ENCODE measurements at regions not wholly inside any gene's neighbourhood (a gene's known extent, or its start where the extent isn't known, plus 50 kb on each side); places are given as distances from the start of the nearest gene placed in this dataset.

GRCh38 chr12:24118668-24119067 is 169.2 kb upstream of the SOX5 start:
- Histone ChIP-seq H3K9me3 (ENCODE audit: control insufficient read depth in 1 of 2, low read length in 2 of 2) (peaks cover 0 to 4% of the 10 kb centered on the region in 2 donors), H3K4me3 (ENCODE audit: low read depth in 1 of 2, low read length in 2 of 2) (no peak overlapping the region), H3K27ac (ENCODE audit: low read length) (no peak overlapping the region), H3K27me3 (ENCODE audit: low read depth, low read length) (no peaks in the 10 kb centered on the region), H3K36me3 (ENCODE audit: control insufficient read depth in 1 of 2, insufficient read depth in 2 of 2, low read length in 2 of 2) (no peaks in the 10 kb centered on the region), H3K4me1 (ENCODE audit: control insufficient read depth in 1 of 2, insufficient read depth in 2 of 2, low read length in 2 of 2) (no peaks in the 10 kb centered on the region)

- Histone ChIP-seq H3K27ac (ENCODE audit: low read length) (no peak overlapping the region), H3K36me3 (ENCODE audit: control insufficient read depth in 1 of 2, insufficient read depth in 2 of 2, low read length in 2 of 2) (no peaks in the 10 kb centered on the region)
These were observed 167.1 kb upstream of the SOX5 start for GRCh38 chr12:24116548-24116947.

GRCh38 chr12:24113701-24114100 is 164.2 kb upstream of the SOX5 start:
- Histone ChIP-seq H3K36me3 (ENCODE audit: control insufficient read depth in 1 of 2, insufficient read depth in 2 of 2, low read length in 2 of 2) (no peaks in the 10 kb centered on the region), H3K27me3 (ENCODE audit: low read depth, low read length) (no peaks in the 10 kb centered on the region), H3K9me3 (ENCODE audit: control insufficient read depth in 1 of 2, low read length in 2 of 2) (no peaks in the 10 kb centered on the region), H3K4me3 (ENCODE audit: low read depth in 1 of 2, low read length in 2 of 2) (no peak overlapping the region), H3K27ac (ENCODE audit: low read length) (no peak overlapping the region), H3K4me1 (ENCODE audit: control insufficient read depth in 1 of 2, insufficient read depth in 2 of 2, low read length in 2 of 2) (peaks cover 0 to 5% of the 10 kb centered on the region in 2 donors)

More at GRCh38 chr12:24116548-24116947, 167.1 kb upstream of the SOX5 start:
- H3K27me3 ChIP-seq (ENCODE audit: low read depth, low read length), result no peaks in the 10 kb centered on the region
- H3K9me3 ChIP-seq (ENCODE audit: control insufficient read depth in 1 of 2, low read length in 2 of 2), result peaks cover 0 to 4% of the 10 kb centered on the region in 2 donors
- H3K4me1 ChIP-seq (ENCODE audit: control insufficient read depth in 1 of 2, insufficient read depth in 2 of 2, low read length in 2 of 2), result peaks cover 0 to 4% of the 10 kb centered on the region in 2 donors
- no peak overlapping the region for H3K4me3 ChIP-seq (ENCODE audit: low read depth in 1 of 2, low read length in 2 of 2)

GRCh38 chr12:24111616-24112015 is 162.1 kb upstream of the SOX5 start:
- H3K36me3 ChIP-seq (ENCODE audit: control insufficient read depth in 1 of 2, insufficient read depth in 2 of 2, low read length in 2 of 2), result no peaks in the 10 kb centered on the region

GRCh38 chr12:24111086-24111485 is 161.6 kb upstream of the SOX5 start:
- Histone ChIP-seq H3K27me3 (ENCODE audit: low read depth, low read length) (no peaks in the 10 kb centered on the region), H3K36me3 (ENCODE audit: control insufficient read depth in 1 of 2, insufficient read depth in 2 of 2, low read length in 2 of 2) (no peaks in the 10 kb centered on the region), H3K27ac (ENCODE audit: low read length) (no peak overlapping the region), H3K9me3 (ENCODE audit: control insufficient read depth in 1 of 2, low read length in 2 of 2) (no peaks in the 10 kb centered on the region), H3K4me3 (ENCODE audit: low read depth in 1 of 2, low read length in 2 of 2) (no peak overlapping the region), H3K4me1 (ENCODE audit: control insufficient read depth in 1 of 2, insufficient read depth in 2 of 2, low read length in 2 of 2) (peaks cover 0 to 5% of the 10 kb centered on the region in 2 donors)

More at GRCh38 chr12:24111616-24112015, 162.1 kb upstream of the SOX5 start:
- Histone ChIP-seq H3K4me3 (ENCODE audit: low read depth in 1 of 2, low read length in 2 of 2) (no peak overlapping the region), H3K4me1 (ENCODE audit: control insufficient read depth in 1 of 2, insufficient read depth in 2 of 2, low read length in 2 of 2) (peaks cover 0 to 5% of the 10 kb centered on the region in 2 donors), H3K9me3 (ENCODE audit: control insufficient read depth in 1 of 2, low read length in 2 of 2) (no peaks in the 10 kb centered on the region), H3K27ac (ENCODE audit: low read length) (no peak overlapping the region), H3K27me3 (ENCODE audit: low read depth, low read length) (no peaks in the 10 kb centered on the region)

GRCh38 chr12:24109381-24110039 is 160.0 kb upstream of the SOX5 start:
- no peaks in the 10 kb centered on the region for H3K27me3 ChIP-seq (ENCODE audit: low read depth, low read length)
- no peak overlapping the region for H3K27ac ChIP-seq (ENCODE audit: low read length)
- H3K4me1 ChIP-seq (ENCODE audit: control insufficient read depth in 1 of 2, insufficient read depth in 2 of 2, low read length in 2 of 2), result peaks cover 0 to 5% of the 10 kb centered on the region in 2 donors
- no peaks in the 10 kb centered on the region for H3K9me3 ChIP-seq (ENCODE audit: control insufficient read depth in 1 of 2, low read length in 2 of 2)
- no peaks in the 10 kb centered on the region for H3K36me3 ChIP-seq (ENCODE audit: control insufficient read depth in 1 of 2, insufficient read depth in 2 of 2, low read length in 2 of 2)
- no peak overlapping the region for H3K4me3 ChIP-seq (ENCODE audit: low read depth in 1 of 2, low read length in 2 of 2)

- Histone ChIP-seq H3K27ac (ENCODE audit: low read length) (no peak overlapping the region), H3K9me3 (ENCODE audit: control insufficient read depth in 1 of 2, low read length in 2 of 2) (no peaks in the 10 kb centered on the region), H3K4me3 (ENCODE audit: low read depth in 1 of 2, low read length in 2 of 2) (no peak overlapping the region), H3K4me1 (ENCODE audit: control insufficient read depth in 1 of 2, insufficient read depth in 2 of 2, low read length in 2 of 2) (no peaks in the 10 kb centered on the region), H3K36me3 (ENCODE audit: control insufficient read depth in 1 of 2, insufficient read depth in 2 of 2, low read length in 2 of 2) (no peaks in the 10 kb centered on the region), H3K27me3 (ENCODE audit: low read depth, low read length) (no peaks in the 10 kb centered on the region)
These were observed 153.2 kb upstream of the SOX5 start for GRCh38 chr12:24102676-24103075.

- no peaks in the 10 kb centered on the region for H3K27me3 ChIP-seq (ENCODE audit: low read depth, low read length)
- H3K9me3 ChIP-seq (ENCODE audit: control insufficient read depth in 1 of 2, low read length in 2 of 2), result no peaks in the 10 kb centered on the region
- no peak overlapping the region for H3K4me3 ChIP-seq (ENCODE audit: low read depth in 1 of 2, low read length in 2 of 2)
- no peaks in the 10 kb centered on the region for H3K36me3 ChIP-seq (ENCODE audit: control insufficient read depth in 1 of 2, insufficient read depth in 2 of 2, low read length in 2 of 2)
- H3K4me1 ChIP-seq (ENCODE audit: control insufficient read depth in 1 of 2, insufficient read depth in 2 of 2, low read length in 2 of 2), result no peaks in the 10 kb centered on the region
- H3K27ac ChIP-seq (ENCODE audit: low read length), result no peak overlapping the region
These were observed 150.1 kb upstream of the SOX5 start for GRCh38 chr12:24099576-24099975.

- Histone ChIP-seq H3K36me3 (ENCODE audit: control insufficient read depth in 1 of 2, insufficient read depth in 2 of 2, low read length in 2 of 2) (no peaks in the 10 kb centered on the region), H3K4me3 (ENCODE audit: low read depth in 1 of 2, low read length in 2 of 2) (no peak overlapping the region), H3K4me1 (ENCODE audit: control insufficient read depth in 1 of 2, insufficient read depth in 2 of 2, low read length in 2 of 2) (no peaks in the 10 kb centered on the region), H3K27me3 (ENCODE audit: low read depth, low read length) (no peaks in the 10 kb centered on the region), H3K9me3 (ENCODE audit: control insufficient read depth in 1 of 2, low read length in 2 of 2) (no peaks in the 10 kb centered on the region), H3K27ac (ENCODE audit: low read length) (no peak overlapping the region)
These were observed 145.8 kb upstream of the SOX5 start for GRCh38 chr12:24095245-24095644.

GRCh38 chr12:24089510-24089890 is 140.0 kb upstream of the SOX5 start:
- Histone ChIP-seq H3K27me3 (ENCODE audit: low read depth, low read length) (no peaks in the 10 kb centered on the region), H3K36me3 (ENCODE audit: control insufficient read depth in 1 of 2, insufficient read depth in 2 of 2, low read length in 2 of 2) (no peaks in the 10 kb centered on the region), H3K4me3 (ENCODE audit: low read depth in 1 of 2, low read length in 2 of 2) (no peak overlapping the region), H3K9me3 (ENCODE audit: control insufficient read depth in 1 of 2, low read length in 2 of 2) (no peaks in the 10 kb centered on the region), H3K27ac (ENCODE audit: low read length) (no peak overlapping the region), H3K4me1 (ENCODE audit: control insufficient read depth in 1 of 2, insufficient read depth in 2 of 2, low read length in 2 of 2) (no peaks in the 10 kb centered on the region)

- Histone ChIP-seq H3K4me3 (ENCODE audit: low read depth in 1 of 2, low read length in 2 of 2) (no peak overlapping the region), H3K4me1 (ENCODE audit: control insufficient read depth in 1 of 2, insufficient read depth in 2 of 2, low read length in 2 of 2) (no peaks in the 10 kb centered on the region), H3K36me3 (ENCODE audit: control insufficient read depth in 1 of 2, insufficient read depth in 2 of 2, low read length in 2 of 2) (no peaks in the 10 kb centered on the region), H3K27ac (ENCODE audit: low read length) (no peak overlapping the region), H3K27me3 (ENCODE audit: low read depth, low read length) (no peaks in the 10 kb centered on the region), H3K9me3 (ENCODE audit: control insufficient read depth in 1 of 2, low read length in 2 of 2) (no peaks in the 10 kb centered on the region)
These were observed 139.5 kb upstream of the SOX5 start for GRCh38 chr12:24088751-24089509.
